ENCODE measurements at regions not wholly inside any gene's neighbourhood (a gene's known extent, or its start where the extent isn't known, plus 50 kb on each side); places are given as distances from the start of the nearest gene placed in this dataset.

GRCh38 chr2:180570864-180571263 is 409.5 kb upstream of the UBE2E3 start:
- TF ChIP-seq EZH2 (IDR thresholded peaks at IDR 0.05; ENCODE audit: borderline replicate concordance, low read depth, low read length, poor library complexity, severe bottlenecking) = no peak
- TF ChIP-seq CTCF (conservative IDR thresholded peaks at IDR 0.05; ENCODE audit: low read depth, low read length) = no peak

Data from A673 (cell line).